Prostate gland (tissue), 2 donors: ENCODE measurements at regions not wholly inside any gene's neighbourhood (a gene's known extent, or its start where the extent isn't known, plus 50 kb on each side); places are given as distances from the start of the nearest gene placed in this dataset.

Source experiments
- CTCF ChIP-seq, 4 experiments: fragments of 200-600 bp in 2 of 4; fragments of 450-650 bp in 2 of 4; sonication (generic) in 2 of 4; IDR thresholded peaks; 1 replicate in 3 of 4; 2 replicates in 1 of 4; pipeline ENCODE4 v1.5.1; 2016 to 2019; ENCODE audit warnings: antibody characterized with exemption in 4 of 4, mild to moderate bottlenecking in 2 of 4, moderate library complexity in 2 of 4
- POLR2A ChIP-seq: fragments of 450-650 bp; IDR thresholded peaks from one replicate; pipeline ENCODE4 v1.6.1; 2016; ENCODE audit warnings: antibody characterized with exemption, mild to moderate bottlenecking
- POLR2AphosphoS5 ChIP-seq: sonication (generic); formaldehyde crosslinking; IDR thresholded peaks from one replicate; pipeline ENCODE4 v1.6.1; 2017; ENCODE audit warnings: antibody characterized with exemption

DNA sequence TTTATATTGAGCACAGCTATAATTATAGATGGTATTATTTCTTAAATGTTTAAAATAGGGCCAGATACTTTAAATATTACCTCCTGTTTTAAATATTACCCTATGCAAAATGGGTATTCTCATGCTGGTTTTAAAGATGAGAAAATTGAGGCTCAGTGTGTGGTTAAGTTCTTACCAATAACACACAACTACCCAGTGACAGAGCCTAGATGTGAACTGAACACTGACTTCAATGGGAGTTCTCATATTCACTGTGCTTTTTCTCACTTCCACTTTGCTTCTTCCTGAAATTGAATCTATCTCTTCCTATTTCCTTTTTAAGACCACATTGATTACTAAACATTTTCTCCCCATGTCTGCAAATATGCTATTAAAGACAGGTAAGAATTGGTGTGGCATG is 135.8 kb upstream of the TUSC1 start:
- TF ChIP-seq POLR2A = no peak
- TF ChIP-seq CTCF (IDR thresholded peaks at IDR 0.05) = no peak
- no peak for TF ChIP-seq POLR2AphosphoS5
